Ovary (tissue), 7 donors: ENCODE measurements at regions not wholly inside any gene's neighbourhood (a gene's known extent, or its start where the extent isn't known, plus 50 kb on each side); places are given as distances from the start of the nearest gene placed in this dataset.

Source experiments
- DNase-seq, 5 donors: peaks; one replicate each; pipeline ENCODE4 v3.0.0-alpha.2; 2019 to 2020
- H3K27ac ChIP-seq, 2 donors: fragments of 200-600 bp; one replicate each; pipeline versions ENCODE4 v1.5.1 to v1.8.0; 2019 to 2022
- H3K27me3 ChIP-seq: fragments of 200-600 bp; one replicate; pipeline ENCODE4 v1.8.0; 2022
- H3K36me3 ChIP-seq: fragments of 200-600 bp; sonication (generic); one replicate; pipeline ENCODE4 v1.5.1; 2019
- H3K4me1 ChIP-seq: one replicate; pipeline ENCODE4 v1.8.1; 2013; ENCODE audit warnings: mild to moderate bottlenecking, moderate library complexity; ENCODE audit not compliant: insufficient read depth
- H3K4me3 ChIP-seq: fragments of 200-600 bp; sonication (generic); one replicate; pipeline ENCODE4 v1.5.1; 2017
- H3K9me3 ChIP-seq, 2 donors: fragments of 200-600 bp in 1 of 2; sonication (generic) in 1 of 2; one replicate each; pipeline versions ENCODE4 v1.5.1 to v1.8.1; 2013 to 2019; ENCODE audit warnings: mild to moderate bottlenecking in 1 of 2, moderate library complexity in 1 of 2
- EP300 ChIP-seq: sonication (generic); formaldehyde crosslinking; IDR thresholded peaks from one replicate; pipeline ENCODE4 v1.6.1; 2017; ENCODE audit warnings: antibody characterized with exemption
- POLR2A ChIP-seq: fragments of 450-650 bp; IDR thresholded peaks from one replicate; pipeline ENCODE4 v1.6.1; 2017; ENCODE audit warnings: antibody characterized with exemption, mild to moderate bottlenecking, moderate library complexity
- WGBS, 3 donors: extraction: QIAGEN DNeasy Blood & Tissue Kit in 1 of 3; methylation state at CpG; one replicate each; pipeline versions ENCODE4 v1.1.5 to v1.1.7; 2013 to 2017; 5-methylcytosine and 5-hydroxymethylcytosine counted together
- intact Hi-C, 4 donors: fragments of 100-400 bp; cut with DNase I; formaldehyde crosslinking; loops; one replicate each; pipeline versions ENCODE4 v1.11.0 to v1.15.1; 2022 to 2023
- TF ChIP-seq, protein P1 (sequence below), 3 donors: fragments of 450-650 bp in 2 of 3; fragments of 200-600 bp in 1 of 3; IDR thresholded peaks; one replicate each; pipeline versions ENCODE4 v1.5.1 to v1.8.0; 2016 to 2022; ENCODE audit warnings: antibody characterized with exemption in 3 of 3, mild to moderate bottlenecking in 1 of 3
- donor health status: DM: no; HTN: no; CAD: no; lungs with moderate emphysema.
- donor health status: DM: no; HTN: no; CAD: no.
- donor health status: Bipolar disorder and iron deficiency.
- donor health status: DM: no; HTN: no; CAD: no.
- donor health status: DM: yes; HTN: yes; CAD: no.

DNA sequence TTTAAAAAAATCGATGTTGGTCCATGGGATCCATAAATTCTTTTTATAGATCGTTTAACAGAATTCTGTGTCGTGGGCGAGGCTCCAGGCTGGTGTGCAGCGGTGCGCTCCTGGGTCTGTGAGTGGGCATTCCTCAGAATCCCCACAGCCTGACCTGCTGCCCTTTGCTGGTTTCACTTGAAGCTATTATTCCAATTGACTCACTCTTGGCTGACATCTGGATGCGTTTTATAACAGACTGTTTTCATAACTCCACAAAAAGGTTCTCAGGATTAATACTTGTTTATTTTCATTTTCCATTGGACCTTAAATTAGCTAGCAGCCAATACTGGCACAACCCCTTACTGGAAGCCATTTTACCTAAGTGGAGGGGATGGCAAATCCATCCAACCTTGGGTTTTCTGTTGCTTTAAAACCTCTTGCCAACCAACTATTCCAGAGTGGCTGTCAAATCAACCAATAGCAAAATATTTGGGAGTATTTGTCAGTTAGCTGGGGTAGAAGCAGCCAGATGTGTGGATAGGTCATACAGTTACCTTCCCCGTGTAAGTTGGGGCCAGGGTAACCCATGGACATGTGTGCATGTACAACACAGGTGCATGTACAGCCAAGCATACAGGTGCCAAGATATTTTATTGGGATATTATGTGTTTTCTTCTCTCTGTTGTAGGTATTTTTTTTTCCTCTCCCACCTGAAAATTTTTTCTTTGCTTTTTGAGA is 160.7 kb upstream of the ZNF32 start:
- no peak overlapping the region for H3K4me3 ChIP-seq
- TF ChIP-seq EP300 (no peak), POLR2A (no peak)
- TF ChIP-seq, protein P1, sequence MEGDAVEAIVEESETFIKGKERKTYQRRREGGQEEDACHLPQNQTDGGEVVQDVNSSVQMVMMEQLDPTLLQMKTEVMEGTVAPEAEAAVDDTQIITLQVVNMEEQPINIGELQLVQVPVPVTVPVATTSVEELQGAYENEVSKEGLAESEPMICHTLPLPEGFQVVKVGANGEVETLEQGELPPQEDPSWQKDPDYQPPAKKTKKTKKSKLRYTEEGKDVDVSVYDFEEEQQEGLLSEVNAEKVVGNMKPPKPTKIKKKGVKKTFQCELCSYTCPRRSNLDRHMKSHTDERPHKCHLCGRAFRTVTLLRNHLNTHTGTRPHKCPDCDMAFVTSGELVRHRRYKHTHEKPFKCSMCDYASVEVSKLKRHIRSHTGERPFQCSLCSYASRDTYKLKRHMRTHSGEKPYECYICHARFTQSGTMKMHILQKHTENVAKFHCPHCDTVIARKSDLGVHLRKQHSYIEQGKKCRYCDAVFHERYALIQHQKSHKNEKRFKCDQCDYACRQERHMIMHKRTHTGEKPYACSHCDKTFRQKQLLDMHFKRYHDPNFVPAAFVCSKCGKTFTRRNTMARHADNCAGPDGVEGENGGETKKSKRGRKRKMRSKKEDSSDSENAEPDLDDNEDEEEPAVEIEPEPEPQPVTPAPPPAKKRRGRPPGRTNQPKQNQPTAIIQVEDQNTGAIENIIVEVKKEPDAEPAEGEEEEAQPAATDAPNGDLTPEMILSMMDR (IDR thresholded peaks at IDR 0.05): no peak
- no peaks in the 10 kb centered on the region for H3K36me3 ChIP-seq
- H3K27me3 ChIP-seq: no peaks in the 10 kb centered on the region
- intact Hi-C loops: no loop called here
- DNase-seq: no peak
- WGBS, 3 donors: 31 to 46% (median 38%) methylated on average over 8 of the region's 8 CpGs
- no peaks in the 10 kb centered on the region for H3K9me3 ChIP-seq
- peaks cover 6% of the 10 kb centered on the region for H3K4me1 ChIP-seq
- H3K27ac ChIP-seq: no peak overlapping the region

DNA sequence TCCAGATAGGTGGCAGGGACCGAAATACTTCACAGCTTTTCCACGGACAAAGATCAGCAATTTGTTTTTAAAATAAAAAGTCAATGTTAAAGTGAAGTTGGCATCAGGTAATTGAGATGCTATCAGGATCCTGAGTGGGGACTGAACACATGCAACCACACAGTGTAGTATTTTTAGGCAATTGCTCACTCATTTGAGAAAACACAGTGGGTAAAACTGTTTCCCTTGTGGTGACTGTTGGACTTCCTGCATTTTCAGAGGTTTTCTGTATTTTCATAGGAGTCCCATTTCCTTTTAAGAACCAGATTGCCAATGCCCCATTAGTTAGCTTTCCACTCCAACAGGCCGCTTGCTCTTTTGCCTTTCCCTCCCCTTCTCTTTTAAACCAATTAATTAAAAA is 159.5 kb upstream of the ZNF32 start:
- 91 to 97% (median 96%) methylated on average over 3 of the region's 3 CpGs for WGBS, 3 donors
- no peaks in the 10 kb centered on the region for H3K36me3 ChIP-seq
- H3K27me3 ChIP-seq: no peaks in the 10 kb centered on the region
- intact Hi-C loops: no loop called here
- TF ChIP-seq POLR2A (no peak), EP300 (no peak)
- TF ChIP-seq, protein P1 (IDR thresholded peaks at IDR 0.05): no peak
- no peak for DNase-seq
- no peaks in the 10 kb centered on the region for H3K9me3 ChIP-seq
- no peak overlapping the region for H3K4me3 ChIP-seq
- H3K27ac ChIP-seq: no peak overlapping the region
- peaks cover 6% of the 10 kb centered on the region for H3K4me1 ChIP-seq

DNA sequence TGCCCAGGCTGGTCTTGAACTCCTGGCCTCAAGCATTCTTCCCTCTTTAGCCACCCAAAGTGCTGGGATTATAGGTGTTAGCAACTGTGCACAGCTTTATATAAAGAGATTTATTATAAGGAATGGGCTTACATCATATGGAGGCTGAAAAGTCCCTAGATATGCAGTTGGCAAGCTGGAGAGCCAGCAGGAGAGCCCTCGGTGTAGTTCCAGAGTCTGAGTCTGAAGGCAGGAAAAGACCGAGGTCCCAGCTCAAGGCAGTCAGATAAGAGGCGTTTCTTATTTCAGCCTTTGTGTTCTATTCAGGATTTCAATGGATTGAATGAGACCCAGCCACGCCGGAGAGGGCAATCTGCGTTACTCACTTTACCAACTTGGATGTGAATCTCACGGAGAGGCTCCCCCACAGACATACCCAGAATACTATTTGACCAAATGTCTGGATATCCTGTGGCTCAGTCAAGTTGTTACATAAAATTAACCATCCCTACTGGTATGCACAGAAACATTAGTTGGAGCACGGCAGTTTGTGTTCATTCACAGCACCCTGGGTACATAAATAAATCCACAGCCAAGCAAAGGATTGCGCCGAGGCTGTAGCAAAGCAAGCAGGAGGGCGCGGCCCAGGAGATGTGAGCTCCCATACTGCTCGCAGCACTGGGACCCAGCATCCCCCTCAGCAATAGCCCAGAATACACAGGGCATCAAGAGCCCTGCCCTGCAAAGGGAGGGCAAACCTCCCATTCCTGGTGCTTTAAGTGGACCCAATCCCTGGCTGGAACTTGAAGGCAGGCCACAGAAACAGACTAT is 158.4 kb upstream of the ZNF32 start:
- TF ChIP-seq EP300 (no peak), POLR2A (no peak)
- TF ChIP-seq, protein P1 (IDR thresholded peaks at IDR 0.05): no peak
- Histone ChIP-seq H3K9me3 (no peaks in the 10 kb centered on the region), H3K4me1 (peaks cover 6% of the 10 kb centered on the region), H3K27me3 (no peaks in the 10 kb centered on the region), H3K27ac (no peak overlapping the region), H3K4me3 (no peak overlapping the region), H3K36me3 (no peaks in the 10 kb centered on the region)
- DNase-seq: no peak
- 88 to 91% (median 90%) methylated on average over 9 to 13 of the region's 13 CpGs for WGBS, 3 donors
- intact Hi-C loops: no loop called here

DNA sequence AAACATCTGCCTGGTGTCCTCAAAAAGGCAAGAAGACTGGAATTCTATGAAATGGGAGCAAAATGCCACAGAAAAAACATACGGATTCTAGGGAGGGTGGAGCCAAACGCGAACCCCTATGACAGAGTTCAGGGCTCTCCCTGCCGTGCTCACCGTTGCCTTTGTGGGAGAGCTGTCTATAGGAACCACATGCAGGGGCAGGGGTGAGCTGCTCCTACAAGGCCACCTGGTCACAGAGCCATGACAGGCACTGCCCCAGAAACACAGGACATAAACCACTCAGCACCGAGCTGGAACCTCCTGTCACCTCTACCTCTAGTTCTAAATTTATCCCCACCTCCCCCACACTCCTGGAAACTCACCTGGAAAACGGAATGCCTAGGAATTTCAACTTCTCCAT is 155.1 kb upstream of the ZNF32 start:
- no peaks in the 10 kb centered on the region for H3K4me1 ChIP-seq
- WGBS, 3 donors: 60 to 62% (median 62%) methylated on average over 7 of the region's 7 CpGs
- TF ChIP-seq EP300 (no peak), POLR2A (no peak)
- TF ChIP-seq, protein P1 (IDR thresholded peaks at IDR 0.05): no peak
- no peaks in the 10 kb centered on the region for H3K36me3 ChIP-seq
- no peak overlapping the region for H3K27ac ChIP-seq
- no peak overlapping the region for H3K4me3 ChIP-seq
- no peak for DNase-seq
- H3K9me3 ChIP-seq: no peaks in the 10 kb centered on the region
- H3K27me3 ChIP-seq: no peaks in the 10 kb centered on the region
- intact Hi-C loops: no loop called here
